GM21717 (cell line): ENCODE measurements at regions not wholly inside any gene's neighbourhood (a gene's known extent, or its start where the extent isn't known, plus 50 kb on each side); places are given as distances from the start of the nearest gene placed in this dataset.

Source experiments
- ATAC-seq: cut with Tn5 transposase; IDR thresholded peaks from one replicate; pipeline ENCODE4 v1.9.1; 2021; ENCODE audit warnings: mild to moderate bottlenecking, moderate library complexity; ENCODE audit not compliant: unreplicated experiment

DNA sequence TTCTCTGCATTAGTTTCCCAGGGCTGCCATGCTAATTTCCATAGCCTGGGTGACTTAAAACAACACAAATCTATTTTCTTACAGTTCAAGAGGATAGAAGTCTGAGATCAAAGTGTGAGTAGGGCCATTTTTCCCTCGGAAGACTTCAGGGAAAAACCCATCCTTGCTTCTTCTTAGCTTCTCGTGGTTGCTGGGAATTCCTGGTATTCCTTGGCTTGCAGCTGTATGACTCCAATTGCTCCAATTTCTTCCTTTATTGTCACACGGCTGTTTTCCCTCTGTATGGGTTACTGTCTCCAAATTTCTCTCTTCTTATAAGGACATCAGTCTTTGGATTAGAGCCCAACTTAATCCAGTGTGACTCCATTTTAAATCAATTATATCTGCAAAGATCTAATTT, 128.4 kb upstream of the JAG1 start:
- no peak for ATAC-seq

DNA sequence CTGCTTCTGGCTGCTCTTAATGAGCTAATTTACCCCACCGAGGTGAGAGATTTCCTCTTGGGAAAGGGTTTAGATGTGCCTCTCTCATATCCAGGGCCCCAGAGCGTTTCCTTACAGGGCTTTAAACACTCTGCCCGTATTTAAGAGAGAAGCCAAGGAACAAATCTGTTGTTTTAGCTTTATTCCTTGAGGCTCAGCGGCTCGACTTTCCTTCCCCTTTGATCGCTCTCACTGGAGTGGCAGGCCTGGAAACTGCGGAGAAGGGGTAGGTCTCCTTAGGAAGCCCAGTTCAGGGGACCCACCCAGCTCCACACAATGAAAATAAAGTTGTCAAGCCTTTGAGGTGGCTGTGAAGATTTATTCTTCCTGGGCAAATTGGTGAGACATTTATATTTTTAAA, 132.0 kb upstream of the JAG1 start:
- ATAC-seq = no peak

DNA sequence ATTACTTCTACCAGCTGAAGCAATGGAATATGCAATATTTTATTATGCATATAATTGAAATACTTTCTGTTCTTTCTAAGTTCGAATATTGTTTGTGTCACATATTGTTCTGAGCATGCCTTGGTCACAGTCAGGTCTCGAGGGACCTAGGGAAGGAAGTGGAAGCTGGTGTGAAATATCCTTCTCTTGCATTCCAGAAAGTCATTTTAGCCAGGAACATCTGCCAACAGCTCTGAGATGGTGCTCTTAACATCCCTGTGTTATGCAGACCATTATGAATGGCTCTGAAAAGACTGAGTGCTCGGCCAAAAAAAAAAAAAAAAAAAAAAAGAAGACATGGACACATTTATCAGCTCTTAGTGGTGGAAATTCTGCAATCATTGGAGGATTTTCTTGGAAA, 132.7 kb upstream of the JAG1 start:
- ATAC-seq = no peak

DNA sequence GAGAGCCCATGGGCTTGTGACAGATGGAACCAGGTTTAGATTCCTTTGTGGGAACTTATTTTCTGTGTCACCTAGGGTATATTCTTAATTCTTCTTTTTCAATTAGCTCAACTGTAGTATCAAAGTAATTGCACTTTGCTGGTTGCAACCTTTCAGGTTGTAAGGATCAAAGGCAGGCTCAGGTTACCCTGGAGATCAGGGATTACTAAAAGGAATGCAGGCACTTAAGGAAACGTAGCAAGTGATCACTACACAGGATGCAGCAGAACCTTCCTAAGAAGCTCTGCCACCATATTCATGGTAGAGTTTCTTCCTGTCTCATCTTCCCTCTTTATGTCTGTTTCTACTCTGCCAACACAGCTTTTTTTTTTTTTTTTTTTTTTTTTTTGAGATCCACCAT, 133.2 kb upstream of the JAG1 start:
- ATAC-seq = no peak

DNA sequence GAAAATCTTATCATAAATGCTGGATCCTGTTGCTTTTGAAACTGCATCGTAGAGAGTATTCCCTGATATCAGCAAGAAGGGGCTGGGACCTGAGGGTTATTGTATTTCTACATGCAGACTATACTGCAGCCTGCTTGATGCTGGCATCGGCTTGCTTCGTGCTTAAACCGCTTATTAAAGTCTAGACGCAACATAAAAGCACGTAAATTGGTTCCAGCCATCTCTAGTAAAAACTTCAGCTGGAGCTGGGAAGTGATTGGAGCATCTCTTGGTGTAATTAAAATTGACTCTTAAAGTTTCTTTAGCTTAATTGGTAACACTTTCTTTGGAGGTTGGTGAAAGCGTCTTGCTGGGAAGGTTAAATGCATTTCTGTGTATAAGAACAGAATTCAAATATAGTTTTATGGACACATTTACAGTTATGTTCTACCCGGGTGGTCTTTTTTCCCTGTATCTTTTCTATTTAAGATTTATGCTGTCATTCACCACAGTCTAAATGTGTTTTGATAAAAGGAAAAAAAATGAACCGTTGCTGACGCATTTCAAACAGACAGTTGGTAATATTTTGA, 139.0 kb upstream of the JAG1 start:
- no peak for ATAC-seq

DNA sequence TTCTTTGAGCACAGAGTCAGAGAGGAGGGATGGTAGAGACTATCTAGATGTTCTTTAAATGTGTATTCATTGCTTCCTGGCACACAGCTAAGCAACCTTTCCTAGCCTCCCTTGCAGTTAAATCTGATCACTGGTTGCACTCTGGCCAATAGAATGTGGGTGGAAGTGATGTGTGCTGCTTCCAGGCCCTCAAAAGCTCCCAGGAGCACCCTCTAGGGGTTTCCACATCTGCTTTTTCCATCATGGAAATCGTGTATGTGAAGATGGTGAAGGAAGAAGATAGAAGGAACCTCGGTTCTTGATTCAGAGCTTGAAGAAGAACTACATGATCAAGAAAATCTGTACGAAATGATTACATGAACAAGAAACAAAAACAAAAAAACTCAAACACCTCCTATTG, 149.8 kb upstream of the JAG1 start:
- no peak for ATAC-seq

DNA sequence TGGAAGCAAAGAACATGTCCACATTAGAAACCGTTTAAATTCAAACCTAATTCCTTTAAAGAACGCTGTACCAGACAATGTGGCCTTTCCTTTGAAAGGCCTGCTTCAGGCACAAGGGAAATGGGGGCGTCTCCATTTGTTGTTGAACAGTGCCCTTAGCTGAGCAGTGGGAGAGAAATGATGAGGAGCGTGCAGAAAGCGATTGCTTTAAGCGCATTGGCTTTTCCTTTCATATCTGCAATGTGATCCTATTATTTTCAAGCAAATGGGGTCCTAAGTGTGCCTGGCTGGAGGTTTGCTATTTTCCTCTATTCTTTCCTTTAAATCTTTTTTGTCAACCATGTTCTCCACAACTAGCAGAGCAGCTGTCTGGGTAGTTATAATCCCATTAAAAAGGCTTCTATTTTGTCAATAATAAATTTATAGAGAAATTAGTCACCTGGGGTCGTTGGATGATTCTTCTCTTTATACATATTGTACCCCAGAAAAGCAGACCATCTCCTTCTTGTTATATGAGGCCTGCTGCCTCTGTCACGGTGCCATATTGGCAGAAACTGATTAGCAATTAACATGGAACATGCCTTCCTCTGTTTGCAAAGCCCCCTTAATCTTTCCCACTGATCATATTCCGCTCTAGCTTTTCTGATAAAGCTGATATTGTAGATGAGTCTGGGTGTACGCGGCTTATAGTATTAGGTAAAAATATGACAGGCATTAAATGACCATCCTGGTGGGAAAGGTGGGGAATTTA, 151.1 kb upstream of the JAG1 start:
- ATAC-seq = no peak

DNA sequence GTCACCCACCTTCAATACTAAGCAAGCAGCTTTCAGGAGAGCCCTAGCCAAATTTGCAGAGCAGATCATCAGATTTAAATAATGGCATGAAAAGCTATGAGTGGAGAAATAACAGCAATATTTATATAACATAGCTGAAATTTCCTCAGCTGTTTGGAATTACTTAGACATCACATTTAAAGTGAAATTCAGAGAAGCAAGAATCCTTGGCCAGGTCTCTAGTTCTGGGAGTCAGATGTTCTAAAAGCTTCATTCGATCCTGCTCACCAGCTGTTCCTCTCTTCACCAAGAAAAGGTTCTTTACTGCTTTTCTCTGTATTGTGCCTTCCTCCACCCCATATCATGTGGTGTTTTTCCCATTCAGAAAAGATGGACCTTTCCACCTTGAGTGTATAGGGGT, 152.3 kb upstream of the JAG1 start:
- no peak for ATAC-seq

DNA sequence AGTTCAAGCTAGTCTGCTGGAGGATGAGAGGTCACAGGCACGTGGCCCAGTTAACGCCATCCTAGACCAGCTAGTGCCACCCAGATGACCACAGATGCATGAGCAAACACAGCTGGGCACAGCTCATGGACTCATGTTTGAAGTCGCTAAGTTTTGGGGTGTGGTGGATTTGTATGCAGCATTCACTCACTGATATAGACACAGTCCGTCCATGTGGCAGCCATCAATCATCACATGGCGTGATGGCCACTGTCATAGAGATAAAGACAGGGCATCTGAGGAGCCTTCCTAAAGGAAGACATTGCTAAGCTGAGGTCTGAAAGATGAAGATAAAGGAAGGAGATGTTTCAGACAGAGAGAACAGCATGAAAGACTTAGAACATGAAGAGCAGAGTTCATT, 154.4 kb upstream of the JAG1 start:
- ATAC-seq = no peak

DNA sequence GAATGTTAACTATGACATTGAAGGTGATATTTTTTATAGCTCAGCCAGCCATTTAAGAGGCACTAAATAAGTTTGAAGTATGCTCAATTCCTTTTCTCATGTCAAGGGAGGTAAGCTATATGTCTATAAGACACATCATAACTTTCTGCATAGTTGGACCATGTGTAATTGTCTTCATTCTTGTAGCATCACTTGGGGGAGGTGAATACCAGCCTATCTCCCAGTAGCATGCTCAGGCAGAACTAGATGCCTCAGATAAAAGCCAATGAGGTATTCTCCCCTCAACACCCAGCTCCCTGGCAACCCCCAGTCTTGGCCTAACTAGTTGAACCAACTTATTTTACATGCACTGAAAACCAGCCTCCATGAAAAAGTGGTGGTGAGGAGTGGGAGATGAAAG, 158.3 kb upstream of the JAG1 start:
- no peak for ATAC-seq

DNA sequence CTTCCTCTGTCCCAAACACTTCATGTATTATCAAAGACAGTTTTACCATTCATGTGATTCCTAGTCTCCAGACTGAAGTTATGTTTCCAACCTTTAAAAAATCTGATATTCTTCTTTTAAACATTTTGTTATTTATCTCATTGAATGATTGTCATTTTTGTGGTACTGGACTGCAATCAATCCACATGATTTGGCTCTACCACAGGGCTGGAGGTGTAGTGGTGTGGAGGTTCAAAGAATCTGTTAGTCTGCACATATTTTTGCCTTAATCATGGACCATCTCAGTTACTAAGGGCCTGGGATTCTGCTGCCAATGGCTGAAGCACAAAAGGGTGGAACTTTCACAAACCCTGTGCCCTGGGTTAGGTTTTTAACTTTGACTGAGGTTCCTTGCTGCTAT, 164.1 kb upstream of the JAG1 start:
- no peak for ATAC-seq

DNA sequence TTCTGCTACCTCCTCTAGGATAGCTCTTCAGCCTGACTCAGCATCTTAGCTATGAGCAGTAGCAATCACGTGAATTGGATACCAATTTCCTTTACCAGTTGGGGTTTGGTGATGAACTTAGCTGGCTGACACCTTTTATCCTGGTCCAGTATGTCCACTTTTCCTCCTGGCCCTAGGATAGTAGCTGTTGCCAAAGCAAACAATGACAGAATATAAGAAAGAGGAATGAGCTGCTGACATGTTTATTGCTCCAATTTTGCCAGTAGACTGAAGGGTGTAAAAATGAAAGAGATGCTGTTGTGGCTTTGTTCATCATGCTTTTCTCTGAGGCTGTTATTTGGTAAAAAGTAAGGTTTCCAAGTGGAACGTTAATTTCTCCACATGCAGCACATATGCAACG, 168.3 kb upstream of the JAG1 start:
- no peak for ATAC-seq

DNA sequence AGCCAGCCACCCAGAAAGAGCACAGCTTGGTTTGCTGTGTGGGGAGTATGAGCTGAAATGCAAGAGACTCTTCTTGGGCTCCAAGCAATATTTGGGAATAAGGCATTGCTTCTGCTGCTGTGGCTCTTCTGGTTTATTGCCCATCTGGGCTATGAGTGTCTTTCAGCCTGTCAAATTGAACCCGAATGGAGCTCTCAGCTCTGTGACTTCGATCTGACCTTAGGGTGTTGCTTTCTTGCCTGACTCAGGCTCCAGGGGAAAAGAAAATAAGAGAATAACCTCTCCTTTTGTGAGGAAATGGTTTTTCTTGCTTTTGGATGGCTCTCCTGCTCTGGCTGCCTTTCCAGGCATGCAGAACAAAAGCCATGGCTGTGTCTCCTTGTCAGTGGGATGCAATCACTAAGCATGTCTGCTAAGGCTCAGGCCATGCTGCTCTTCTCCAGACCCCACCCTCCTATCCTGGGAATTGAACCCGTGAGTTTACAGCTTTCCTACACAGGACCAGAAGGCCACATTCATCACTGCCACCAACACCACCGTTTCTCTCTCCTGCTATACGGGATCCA, 169.4 kb upstream of the JAG1 start:
- no peak for ATAC-seq

DNA sequence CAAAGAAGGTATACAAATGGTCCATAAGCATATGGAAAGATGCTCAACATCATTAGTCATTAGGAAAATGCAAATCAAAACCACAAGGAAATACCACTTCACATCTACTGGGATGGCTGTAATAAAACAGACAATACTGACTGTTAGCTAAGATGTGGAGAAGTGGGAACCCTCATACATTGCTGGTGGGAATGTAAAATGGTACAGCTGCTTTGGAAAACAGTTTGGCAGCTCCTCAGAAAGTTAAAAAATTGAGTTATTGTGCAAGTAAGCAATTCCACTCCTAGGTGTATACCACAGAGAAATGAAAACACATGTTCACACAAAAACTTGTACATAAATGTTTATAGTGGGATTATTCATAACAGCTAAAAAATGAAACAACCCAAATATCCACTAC, 173.0 kb upstream of the JAG1 start:
- ATAC-seq = no peak

DNA sequence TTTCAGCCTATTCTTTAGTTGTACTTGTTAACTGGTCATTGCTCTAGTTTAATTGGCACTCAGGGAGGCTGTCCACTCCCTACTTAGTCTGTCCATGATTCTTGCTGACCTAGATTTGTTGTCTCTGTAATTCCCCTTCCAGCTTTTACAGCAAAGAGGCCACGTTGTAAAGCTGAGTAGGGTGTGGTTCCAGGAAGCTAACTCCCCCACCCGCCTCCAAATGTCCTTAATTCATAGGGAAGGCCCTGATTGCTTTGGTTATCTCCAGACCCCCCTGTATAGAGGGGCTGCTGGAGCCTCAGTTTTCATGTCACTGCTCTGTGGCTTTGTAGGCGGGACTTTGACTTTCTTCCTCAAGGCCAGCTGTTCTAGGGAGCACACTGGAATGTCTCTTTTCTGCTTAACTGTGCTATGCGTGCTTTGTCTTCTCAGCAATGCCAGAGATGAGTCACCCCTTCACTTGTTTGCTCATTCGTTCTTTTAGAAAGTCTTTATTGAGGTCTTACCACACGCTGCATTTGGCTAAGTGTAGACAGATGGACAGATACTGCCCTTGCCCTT, 175.1 kb upstream of the JAG1 start:
- ATAC-seq = no peak

DNA sequence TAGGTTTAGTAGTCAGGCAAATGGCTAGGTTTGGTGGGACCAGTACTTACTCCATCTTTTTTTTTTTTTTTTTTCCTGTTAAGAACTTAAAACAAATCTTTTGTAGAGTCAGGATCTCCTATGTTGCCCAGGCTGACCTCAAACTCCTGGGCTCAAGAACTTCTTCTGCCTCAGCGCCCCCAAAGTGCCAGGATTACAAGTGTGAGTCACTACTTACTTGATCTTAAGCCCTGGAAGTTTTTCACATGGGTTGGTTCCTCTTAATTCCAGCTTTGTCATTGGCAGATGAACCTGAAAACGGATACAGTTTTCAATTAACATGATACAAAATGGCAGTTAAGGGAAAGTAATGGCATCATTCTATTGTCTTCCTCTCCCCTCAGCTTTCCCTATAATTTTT, 179.4 kb upstream of the JAG1 start:
- ATAC-seq = no peak

DNA sequence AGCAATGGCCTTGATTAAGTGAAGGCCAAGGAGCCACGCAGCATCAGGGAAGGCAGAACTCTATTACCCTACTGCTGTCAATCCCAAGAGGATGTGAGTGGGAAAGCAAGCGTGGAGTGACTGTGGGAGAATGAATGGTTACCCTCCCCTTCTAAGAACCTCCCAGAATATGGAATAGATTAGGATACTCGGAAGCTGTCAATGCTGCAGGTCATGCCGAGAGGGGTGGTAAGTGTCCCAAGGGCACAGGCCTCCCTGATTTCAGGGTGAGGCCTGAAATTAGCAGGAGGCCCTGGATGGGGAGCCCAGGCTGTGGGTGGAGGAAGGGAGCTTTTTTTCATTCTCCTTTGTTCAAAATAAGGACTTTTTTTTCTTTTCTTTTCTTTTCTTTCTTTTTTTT, 179.9 kb upstream of the JAG1 start:
- no peak for ATAC-seq

DNA sequence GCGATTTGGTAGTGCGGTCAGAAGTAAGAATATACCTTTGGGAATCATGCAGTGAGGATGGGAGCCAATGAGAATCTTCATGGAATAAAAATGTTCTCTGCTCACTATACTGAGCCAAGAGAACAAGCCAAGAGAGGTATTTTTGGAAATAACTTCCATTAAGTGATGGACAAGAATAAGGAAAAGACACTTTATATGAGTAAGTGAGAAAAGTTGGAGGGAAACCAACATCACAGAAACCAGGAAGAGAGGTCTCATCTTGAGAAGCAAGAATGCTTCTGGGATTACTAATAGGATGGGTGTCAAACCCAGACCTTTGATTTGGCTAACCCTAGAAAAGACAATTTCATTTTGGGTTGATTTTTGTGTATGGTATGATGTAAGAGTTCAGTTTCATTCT, 181.2 kb upstream of the JAG1 start:
- no peak for ATAC-seq

DNA sequence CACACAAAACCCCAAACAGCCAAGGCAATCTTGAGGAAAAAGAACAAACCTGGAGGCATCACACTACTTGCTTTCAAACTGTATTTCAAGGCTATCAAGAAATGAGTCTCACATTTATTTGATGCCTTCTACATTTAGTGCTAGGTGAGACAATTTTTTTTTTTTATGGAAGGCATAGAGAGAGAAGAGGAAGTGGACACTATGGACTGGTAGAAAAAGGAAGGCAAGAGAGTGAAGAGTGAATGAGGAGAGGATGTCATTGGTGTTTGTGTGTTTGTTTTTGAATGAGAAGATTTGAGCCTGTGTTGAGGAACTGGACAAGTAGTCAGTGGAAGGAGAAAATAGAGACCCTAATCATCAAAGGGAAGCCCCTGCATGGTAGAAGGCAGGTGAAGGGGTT, 182.0 kb upstream of the JAG1 start:
- no peak for ATAC-seq

DNA sequence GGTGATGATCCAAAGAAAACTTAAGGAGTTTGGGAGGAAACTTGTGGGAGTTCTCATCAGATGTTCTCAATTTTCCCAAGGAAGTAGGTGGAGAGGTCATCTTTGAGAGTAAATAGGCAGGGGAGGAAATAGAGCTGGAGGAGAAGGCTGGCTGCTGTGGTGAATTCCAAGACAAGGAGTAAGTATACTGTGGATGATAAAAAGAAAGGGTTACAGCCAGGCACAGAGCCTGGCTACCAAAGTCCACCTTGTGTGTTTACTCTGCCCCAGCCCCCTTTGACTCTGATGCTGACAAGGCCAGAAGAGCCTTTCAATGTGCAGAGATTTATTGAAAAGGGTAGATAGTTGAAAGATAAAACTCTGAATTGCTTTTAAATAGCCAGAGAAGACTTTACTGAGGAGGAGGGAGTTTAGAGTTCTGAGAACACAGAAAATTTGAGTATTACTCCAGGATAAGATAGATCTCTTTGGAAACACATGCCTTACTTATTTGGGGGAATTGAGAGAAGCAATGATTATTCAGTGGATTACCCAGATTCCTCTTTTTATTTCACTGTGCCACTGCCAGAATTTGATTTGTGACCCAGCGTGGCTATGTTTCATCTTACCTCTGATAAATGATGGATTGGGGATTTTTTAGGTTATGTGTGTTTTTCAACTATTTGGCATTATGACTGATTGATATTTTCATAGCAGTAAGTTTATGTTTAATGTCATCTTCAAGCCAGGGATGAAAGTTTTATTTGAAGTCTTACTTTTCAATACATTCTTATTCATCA, 182.6 kb upstream of the JAG1 start:
- no peak for ATAC-seq

DNA sequence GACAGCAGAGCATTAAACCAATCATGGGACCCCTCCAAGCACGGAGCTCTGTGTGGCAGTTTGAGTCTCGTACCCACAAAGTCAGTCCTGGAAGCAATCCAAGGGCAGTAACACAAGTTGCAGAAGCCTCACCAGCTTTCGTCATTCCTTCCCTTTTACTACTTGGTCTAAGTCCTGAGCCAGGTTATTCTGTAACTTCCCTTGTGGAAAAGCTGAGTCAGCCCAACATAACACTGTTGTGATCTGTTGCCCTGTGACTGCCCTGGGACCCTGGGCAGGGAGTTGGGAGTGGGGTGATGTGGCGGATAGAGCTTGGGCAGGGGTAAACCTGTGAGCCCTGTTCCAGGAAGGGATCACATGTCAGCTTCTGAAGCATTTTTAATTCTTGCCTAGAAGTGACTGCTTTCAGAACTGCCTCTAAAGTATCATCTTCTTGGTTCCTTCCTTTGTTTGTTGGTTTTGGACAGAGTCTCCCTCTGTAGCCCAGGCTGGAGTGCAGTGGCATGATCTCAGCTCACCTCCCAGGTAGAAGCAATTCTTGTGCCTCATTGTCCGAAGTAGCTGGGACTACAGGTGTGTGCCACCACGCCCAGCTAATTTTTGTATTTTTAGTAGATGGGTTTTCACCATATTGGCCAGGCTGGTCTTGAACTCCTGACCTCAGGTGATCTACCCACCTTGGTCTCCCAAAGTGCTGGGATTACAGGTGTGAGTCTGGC, 183.7 kb upstream of the JAG1 start:
- ATAC-seq = no peak
